DND-41 (cell line): ENCODE measurements at regions not wholly inside any gene's neighbourhood (a gene's known extent, or its start where the extent isn't known, plus 50 kb on each side); places are given as distances from the start of the nearest gene placed in this dataset.

Experiments
- CTCF ChIP-seq: IDR thresholded peaks from 2 replicates; pipeline ENCODE4 v1.5.1; 2012; ENCODE audit warnings: borderline replicate concordance, low read length, moderate library complexity, mild to moderate bottlenecking; ENCODE audit not compliant: poor library complexity, severe bottlenecking; ENCODE audit errors: extremely low read depth
- EZH2 ChIP-seq: IDR thresholded peaks from 3 replicates; pipeline ENCODE4 v1.6.1; 2012; ENCODE audit warnings: borderline replicate concordance, low read depth, mild to moderate bottlenecking, moderate library complexity, low read length, inconsistent platforms; ENCODE audit not compliant: severe bottlenecking

- TF ChIP-seq EZH2 (no peak), CTCF (no peak)
Observed at GRCh38 chr13:42394711-42395085, 122.7 kb downstream of the AKAP11 start.
